BLaER1 treated with 17β-estradiol and CSF1 and Interleukin-3, amounts not matched to agents 10 nM and 100 nM (cell line): ENCODE measurements at regions not wholly inside any gene's neighbourhood (a gene's known extent, or its start where the extent isn't known, plus 50 kb on each side); places are given as distances from the start of the nearest gene placed in this dataset.
A peak's percentile ranks its signal among the peaks of the same experiment; 100 is the strongest.

Experiments
- H3K27ac ChIP-seq, 11 experiments: shearing (Covaris generic); formaldehyde crosslinking; 2 replicates each; pipeline ENCODE4 v1.8.1; 2022
- H3K27me3 ChIP-seq, 11 experiments: shearing (Covaris generic); formaldehyde crosslinking; 2 replicates each; pipeline ENCODE4 v1.8.1; 2022
- H3K36me3 ChIP-seq, 11 experiments: shearing (Covaris generic); formaldehyde crosslinking; 2 replicates each; pipeline ENCODE4 v1.8.1; 2022
- H3K4me1 ChIP-seq, 10 experiments: shearing (Covaris generic); formaldehyde crosslinking; 2 replicates each; pipeline ENCODE4 v1.8.1; 2022
- H3K4me2 ChIP-seq, 11 experiments: shearing (Covaris generic); formaldehyde crosslinking; 2 replicates each; pipeline ENCODE4 v1.8.1; 2022
- H3K4me3 ChIP-seq, 10 experiments: shearing (Covaris generic); formaldehyde crosslinking; 2 replicates each; pipeline ENCODE4 v1.8.1; 2022
- H3K9ac ChIP-seq, 11 experiments: shearing (Covaris generic); formaldehyde crosslinking; 2 replicates each; pipeline ENCODE4 v1.8.1; 2022
- H3K9me3 ChIP-seq, 11 experiments: shearing (Covaris generic); formaldehyde crosslinking; replicated peaks in 1 of 11; 2 replicates each; pipeline ENCODE4 v1.8.1; 2022
- H4K20me1 ChIP-seq, 11 experiments: shearing (Covaris generic); formaldehyde crosslinking; 2 replicates each; pipeline ENCODE4 v1.8.1; 2022
- Cebpa-rat ChIP-seq, 11 experiments: shearing (Covaris generic); IDR thresholded peaks; 2 replicates each; pipeline ENCODE4 v1.8.1; 2022

GRCh38 chr1:37410815-37411214 is 63.6 kb upstream of the ZC3H12A start:
- Histone ChIP-seq H4K20me1 (peaks cover 0 to 7% (median 0%) of the 10 kb centered on the region in 11 experiments; a peak in 4 of 22 replicates), H3K4me2 (peak overlapping the region in 1 of 11 experiments; percentile 10; a peak in 2 of 22 replicates), H3K36me3 (no peaks in the 10 kb centered on the region), H3K4me3 (no peak overlapping the region), H3K27me3 (no peaks in the 10 kb centered on the region), H3K9ac (no peak overlapping the region), H3K4me1 (peaks cover 0 to 11% (median 3%) of the 10 kb centered on the region in 10 experiments; a peak in 7 of 20 replicates), H3K9me3 (peaks cover 11 to 19% (median 14%) of the 10 kb centered on the region in 11 experiments; a peak in 21 of 22 replicates), H3K27ac (no peak overlapping the region)
- TF ChIP-seq Cebpa-rat (IDR thresholded peaks at IDR 0.05) = no peak

GRCh38 chr1:37415611-37416244 is 58.7 kb upstream of the ZC3H12A start:
- no peaks in the 10 kb centered on the region for H3K36me3 ChIP-seq
- TF ChIP-seq Cebpa-rat (IDR thresholded peaks at IDR 0.05) = no peak
- no peak overlapping the region for H3K4me2 ChIP-seq
- H4K20me1 ChIP-seq = peaks cover 0 to 7% (median 0%) of the 10 kb centered on the region in 11 experiments; a peak in 3 of 22 replicates
- H3K9ac ChIP-seq = no peak overlapping the region
- H3K4me1 ChIP-seq = 0 out of 20 replicates have a peak, but pooled peaks cover 0 to under 1% (median 0%) of the 10 kb centered on the region in 10 experiments
- peaks cover 15 to 26% (median 19%) of the 10 kb centered on the region in 11 experiments for H3K9me3 ChIP-seq
- no peak overlapping the region for H3K4me3 ChIP-seq
- no peaks in the 10 kb centered on the region for H3K27me3 ChIP-seq
- no peak overlapping the region for H3K27ac ChIP-seq

GRCh38 chr1:37420456-37420855 is 53.9 kb upstream of the ZC3H12A start:
- Histone ChIP-seq H3K9ac (no peak overlapping the region), H3K4me2 (no peak overlapping the region)
- no peak for TF ChIP-seq Cebpa-rat (IDR thresholded peaks at IDR 0.05)

GRCh38 chr1:37423810-37424209 is 50.6 kb upstream of the ZC3H12A start:
- Histone ChIP-seq H3K4me3 (no peak overlapping the region), H3K9ac (no peak overlapping the region), H3K27ac (no peak overlapping the region), H3K27me3 (no peaks in the 10 kb centered on the region), H3K4me1 (no peaks in the 10 kb centered on the region), H3K36me3 (no peaks in the 10 kb centered on the region), H3K4me2 (no peak overlapping the region), H3K9me3 (no peaks in the 10 kb centered on the region), H4K20me1 (no peaks in the 10 kb centered on the region; a peak in 1 of 22 replicates)
- no peak for TF ChIP-seq Cebpa-rat (IDR thresholded peaks at IDR 0.05)

More at GRCh38 chr1:37420456-37420855, 53.9 kb upstream of the ZC3H12A start:
- no peak overlapping the region for H3K27ac ChIP-seq
- peaks cover 5 to 11% (median 10%) of the 10 kb centered on the region in 11 experiments for H3K9me3 ChIP-seq
- no peaks in the 10 kb centered on the region for H3K36me3 ChIP-seq
- H3K27me3 ChIP-seq = no peaks in the 10 kb centered on the region
- no peak overlapping the region for H3K4me3 ChIP-seq
- H4K20me1 ChIP-seq = no peaks in the 10 kb centered on the region; a peak in 1 of 22 replicates
- no peaks in the 10 kb centered on the region for H3K4me1 ChIP-seq

- Histone ChIP-seq H3K36me3 (no peaks in the 10 kb centered on the region), H3K4me2 (no peak overlapping the region), H3K27me3 (no peaks in the 10 kb centered on the region), H3K27ac (no peak overlapping the region), H3K4me3 (no peak overlapping the region), H3K4me1 (no peaks in the 10 kb centered on the region), H3K9ac (no peak overlapping the region), H4K20me1 (no peaks in the 10 kb centered on the region; a peak in 1 of 22 replicates), H3K9me3 (no peaks in the 10 kb centered on the region)
- no peak for TF ChIP-seq Cebpa-rat (IDR thresholded peaks at IDR 0.05)
Measured at GRCh38 chr1:37424523-37424922, 49.9 kb upstream of the ZC3H12A start.
